ENCODE measurements at regions not wholly inside any gene's neighbourhood (a gene's known extent, or its start where the extent isn't known, plus 50 kb on each side); places are given as distances from the start of the nearest gene placed in this dataset.

DNA sequence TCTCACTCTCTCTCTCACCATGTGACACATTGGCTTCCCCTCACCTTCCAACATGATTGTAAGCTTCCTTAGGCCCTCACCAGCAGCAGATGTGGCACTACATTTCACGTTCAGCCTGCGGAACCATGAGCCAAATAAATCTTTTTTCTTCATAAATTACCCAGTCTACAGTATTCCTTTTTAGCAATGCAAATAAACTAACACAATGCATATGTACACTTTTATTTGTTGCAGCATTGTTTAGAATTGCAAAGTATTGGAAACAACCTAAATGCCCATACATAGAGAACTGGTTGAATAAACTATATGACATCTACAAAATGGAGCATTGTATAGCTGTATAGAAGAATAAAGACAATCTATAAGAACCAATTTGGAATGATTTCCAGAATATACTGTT is 487.6 kb downstream of the FUT8 start:
- no peak overlapping the region for H3K14ac ChIP-seq (replicated peaks; ENCODE audit: low read depth, low read length)
- no peak overlapping the region for H3K18ac ChIP-seq (ENCODE audit: low read depth, low read length)
- no peak overlapping the region for H3K4me3 ChIP-seq (ENCODE audit: insufficient read depth, low read depth, low read length)
- no CpG with 5 or more reads among the region's 2 CpGs for whole genome bisulfite sequencing, 2 experiments (ENCODE audit: extremely low coverage in 2 of 2, insufficient read length in 1 of 2)
- no peak overlapping the region for H2AK9ac ChIP-seq (replicated peaks; ENCODE audit: low read depth, low read length, poor library complexity)
- no peaks in the 10 kb centered on the region for H4K20me1 ChIP-seq (ENCODE audit: insufficient read depth, low read length)
- no peak overlapping the region for H3K9ac ChIP-seq (ENCODE audit: low read depth, low read length)
- in situ Hi-C loops (cut with MboI; ENCODE audit: low sequenced_read_pairs), result no loop called here
- no peak overlapping the region for H4K91ac ChIP-seq (ENCODE audit: insufficient read depth, low read depth, low read length)
- no peaks in the 10 kb centered on the region for H3K4me1 ChIP-seq (ENCODE audit: control insufficient read depth, insufficient read depth, low read length)
- dilution Hi-C loops (cut with HindIII; ENCODE audit: low sequenced_read_pairs, unreplicated experiment), result no loop called here
- no peak overlapping the region for H3K56ac ChIP-seq (ENCODE audit: extremely low read depth, insufficient read depth, low read length)
- H3K9me1 ChIP-seq (ENCODE audit: insufficient read depth, low read length), result no peaks in the 10 kb centered on the region
- H4K5ac ChIP-seq (ENCODE audit: low read depth, low read length), result no peak overlapping the region
- H2BK15ac ChIP-seq (ENCODE audit: low read depth, low read length), result no peak overlapping the region
- TF ChIP-seq NFE2L2 (IDR thresholded peaks at IDR 0.05; ENCODE audit: low read depth, low read length) (no peak), MAZ (IDR thresholded peaks at IDR 0.05; ENCODE audit: borderline replicate concordance, low read depth, low read length) (no peak), RAD21 (IDR thresholded peaks at IDR 0.05; ENCODE audit: low read length) (no peak), POLR2A (IDR thresholded peaks at IDR 0.05; ENCODE audit: low read depth, low read length) (no peak), FOS (IDR thresholded peaks at IDR 0.05; ENCODE audit: low read depth, low read length) (no peak), CHD1 (IDR thresholded peaks at IDR 0.05; ENCODE audit: low read depth, low read length) (no peak), MXI1 (IDR thresholded peaks at IDR 0.05; ENCODE audit: borderline replicate concordance, low read depth, low read length) (no peak), RFX5 (IDR thresholded peaks at IDR 0.05; ENCODE audit: low read depth, low read length) (no peak), SMC3 (IDR thresholded peaks at IDR 0.05; ENCODE audit: low read depth, low read length) (no peak), BHLHE40 (IDR thresholded peaks at IDR 0.05; ENCODE audit: low read depth, low read length) (no peak), CEBPB (IDR thresholded peaks at IDR 0.05; ENCODE audit: low read depth, low read length) (no peak), MAFK (IDR thresholded peaks at IDR 0.05; ENCODE audit: low read depth, low read length) (no peak), RCOR1 (IDR thresholded peaks at IDR 0.05; ENCODE audit: insufficient replicate concordance, low read length) (no peak)
- TF ChIP-seq, protein P1, sequence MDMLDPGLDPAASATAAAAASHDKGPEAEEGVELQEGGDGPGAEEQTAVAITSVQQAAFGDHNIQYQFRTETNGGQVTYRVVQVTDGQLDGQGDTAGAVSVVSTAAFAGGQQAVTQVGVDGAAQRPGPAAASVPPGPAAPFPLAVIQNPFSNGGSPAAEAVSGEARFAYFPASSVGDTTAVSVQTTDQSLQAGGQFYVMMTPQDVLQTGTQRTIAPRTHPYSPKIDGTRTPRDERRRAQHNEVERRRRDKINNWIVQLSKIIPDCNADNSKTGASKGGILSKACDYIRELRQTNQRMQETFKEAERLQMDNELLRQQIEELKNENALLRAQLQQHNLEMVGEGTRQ (IDR thresholded peaks at IDR 0.05; ENCODE audit: low read depth, low read length), result no peak
- TF ChIP-seq, protein P2, sequence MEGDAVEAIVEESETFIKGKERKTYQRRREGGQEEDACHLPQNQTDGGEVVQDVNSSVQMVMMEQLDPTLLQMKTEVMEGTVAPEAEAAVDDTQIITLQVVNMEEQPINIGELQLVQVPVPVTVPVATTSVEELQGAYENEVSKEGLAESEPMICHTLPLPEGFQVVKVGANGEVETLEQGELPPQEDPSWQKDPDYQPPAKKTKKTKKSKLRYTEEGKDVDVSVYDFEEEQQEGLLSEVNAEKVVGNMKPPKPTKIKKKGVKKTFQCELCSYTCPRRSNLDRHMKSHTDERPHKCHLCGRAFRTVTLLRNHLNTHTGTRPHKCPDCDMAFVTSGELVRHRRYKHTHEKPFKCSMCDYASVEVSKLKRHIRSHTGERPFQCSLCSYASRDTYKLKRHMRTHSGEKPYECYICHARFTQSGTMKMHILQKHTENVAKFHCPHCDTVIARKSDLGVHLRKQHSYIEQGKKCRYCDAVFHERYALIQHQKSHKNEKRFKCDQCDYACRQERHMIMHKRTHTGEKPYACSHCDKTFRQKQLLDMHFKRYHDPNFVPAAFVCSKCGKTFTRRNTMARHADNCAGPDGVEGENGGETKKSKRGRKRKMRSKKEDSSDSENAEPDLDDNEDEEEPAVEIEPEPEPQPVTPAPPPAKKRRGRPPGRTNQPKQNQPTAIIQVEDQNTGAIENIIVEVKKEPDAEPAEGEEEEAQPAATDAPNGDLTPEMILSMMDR (conservative IDR thresholded peaks at IDR 0.05; ENCODE audit: low read depth, low read length), result no peak
- TF ChIP-seq, protein P3, sequence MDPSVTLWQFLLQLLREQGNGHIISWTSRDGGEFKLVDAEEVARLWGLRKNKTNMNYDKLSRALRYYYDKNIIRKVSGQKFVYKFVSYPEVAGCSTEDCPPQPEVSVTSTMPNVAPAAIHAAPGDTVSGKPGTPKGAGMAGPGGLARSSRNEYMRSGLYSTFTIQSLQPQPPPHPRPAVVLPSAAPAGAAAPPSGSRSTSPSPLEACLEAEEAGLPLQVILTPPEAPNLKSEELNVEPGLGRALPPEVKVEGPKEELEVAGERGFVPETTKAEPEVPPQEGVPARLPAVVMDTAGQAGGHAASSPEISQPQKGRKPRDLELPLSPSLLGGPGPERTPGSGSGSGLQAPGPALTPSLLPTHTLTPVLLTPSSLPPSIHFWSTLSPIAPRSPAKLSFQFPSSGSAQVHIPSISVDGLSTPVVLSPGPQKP (IDR thresholded peaks at IDR 0.05; ENCODE audit: borderline replicate concordance, low read depth, low read length), result no peak
- no peak overlapping the region for H3K23ac ChIP-seq (ENCODE audit: low read depth, low read length)
- H3K4ac ChIP-seq (ENCODE audit: low read depth, low read length), result no peak overlapping the region
- no peak overlapping the region for H2BK20ac ChIP-seq (ENCODE audit: low read depth, low read length)
- 0 out of 2 replicates have a peak, but pooled peaks cover 2% of the 10 kb centered on the region for H3K9me3 ChIP-seq (ENCODE audit: control insufficient read depth, insufficient read depth, low read length)
- intact Hi-C loops (cut with micrococcal nuclease), result no loop called here
- no peak overlapping the region for H2BK120ac ChIP-seq (ENCODE audit: low read depth, low read length)
- no peak overlapping the region for H4K8ac ChIP-seq (ENCODE audit: low read depth in 2 of 2, low read length in 2 of 2)
- ChIA-PET POLR2A (ENCODE audit: unreplicated experiment) (no interaction called here), CTCF (no interaction called here)
- BruUV-seq (replicated peaks), result no TSS peak
- ATAC-seq (ENCODE audit: low read depth), result no peak
- no peak overlapping the region for H2AK5ac ChIP-seq (ENCODE audit: low read depth, low read length)
- no peak overlapping the region for H3K4me2 ChIP-seq (ENCODE audit: low read depth, low read length)
- H2BK5ac ChIP-seq (ENCODE audit: low read depth, low read length, poor library complexity, severe bottlenecking), result no peak overlapping the region
- DNase-seq, result no peak
- H3K27ac ChIP-seq (ENCODE audit: insufficient read depth, low read length), result no peak overlapping the region
- no peaks in the 10 kb centered on the region for H3K79me1 ChIP-seq (ENCODE audit: low read depth in 1 of 2, low read length in 2 of 2)
- H2AFZ ChIP-seq (replicated peaks; ENCODE audit: low read length, poor library complexity), result no peak overlapping the region
- H3K27me3 ChIP-seq (ENCODE audit: control insufficient read depth, insufficient read depth, low read length), result no peaks in the 10 kb centered on the region
- no peaks in the 10 kb centered on the region for H3K36me3 ChIP-seq (ENCODE audit: control insufficient read depth, insufficient read depth, low read length)
